ENCODE measurements at regions not wholly inside any gene's neighbourhood (a gene's known extent, or its start where the extent isn't known, plus 50 kb on each side); places are given as distances from the start of the nearest gene placed in this dataset.

- Histone ChIP-seq H4K20me1 (ENCODE audit: low read depth, low read length) (no peaks in the 10 kb centered on the region), H3K36me3 (ENCODE audit: low read length) (no peaks in the 10 kb centered on the region), H3K9me2 (replicated peaks; ENCODE audit: insufficient read depth, low read length) (no peaks in the 10 kb centered on the region), H3K9me3 (ENCODE audit: insufficient read depth, low read length) (no peaks in the 10 kb centered on the region), H3K9ac (ENCODE audit: low read length) (no peak overlapping the region), H3F3A (ENCODE audit: insufficient read depth) (no peaks in the 10 kb centered on the region), H2AFZ (ENCODE audit: low read depth, low read length, severe bottlenecking) (no peak overlapping the region), H3K27ac (ENCODE audit: low read depth, low read length) (no peak overlapping the region), H3K27me3 (ENCODE audit: low read length) (peaks cover 4% of the 10 kb centered on the region; the same call in 1 of the 2 replicates), H3K4me3 (ENCODE audit: insufficient read depth, low read length, poor library complexity, severe bottlenecking) (no peak overlapping the region), H3K4me2 (ENCODE audit: low read depth, low read length, poor library complexity, severe bottlenecking) (no peak overlapping the region), H3K79me2 (ENCODE audit: insufficient read depth, low read length) (no peaks in the 10 kb centered on the region)
- TF ChIP-seq, protein P1, sequence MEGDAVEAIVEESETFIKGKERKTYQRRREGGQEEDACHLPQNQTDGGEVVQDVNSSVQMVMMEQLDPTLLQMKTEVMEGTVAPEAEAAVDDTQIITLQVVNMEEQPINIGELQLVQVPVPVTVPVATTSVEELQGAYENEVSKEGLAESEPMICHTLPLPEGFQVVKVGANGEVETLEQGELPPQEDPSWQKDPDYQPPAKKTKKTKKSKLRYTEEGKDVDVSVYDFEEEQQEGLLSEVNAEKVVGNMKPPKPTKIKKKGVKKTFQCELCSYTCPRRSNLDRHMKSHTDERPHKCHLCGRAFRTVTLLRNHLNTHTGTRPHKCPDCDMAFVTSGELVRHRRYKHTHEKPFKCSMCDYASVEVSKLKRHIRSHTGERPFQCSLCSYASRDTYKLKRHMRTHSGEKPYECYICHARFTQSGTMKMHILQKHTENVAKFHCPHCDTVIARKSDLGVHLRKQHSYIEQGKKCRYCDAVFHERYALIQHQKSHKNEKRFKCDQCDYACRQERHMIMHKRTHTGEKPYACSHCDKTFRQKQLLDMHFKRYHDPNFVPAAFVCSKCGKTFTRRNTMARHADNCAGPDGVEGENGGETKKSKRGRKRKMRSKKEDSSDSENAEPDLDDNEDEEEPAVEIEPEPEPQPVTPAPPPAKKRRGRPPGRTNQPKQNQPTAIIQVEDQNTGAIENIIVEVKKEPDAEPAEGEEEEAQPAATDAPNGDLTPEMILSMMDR (IDR thresholded peaks at IDR 0.05; ENCODE audit: insufficient read depth, low read length, poor library complexity, severe bottlenecking): no peak
- TF ChIP-seq EZH2phosphoT487 (conservative IDR thresholded peaks at IDR 0.05; ENCODE audit: low read length): no peak
Measured at GRCh38 chr9:1271786-1272185, 221.6 kb downstream of the DMRT2 start.

DNA sequence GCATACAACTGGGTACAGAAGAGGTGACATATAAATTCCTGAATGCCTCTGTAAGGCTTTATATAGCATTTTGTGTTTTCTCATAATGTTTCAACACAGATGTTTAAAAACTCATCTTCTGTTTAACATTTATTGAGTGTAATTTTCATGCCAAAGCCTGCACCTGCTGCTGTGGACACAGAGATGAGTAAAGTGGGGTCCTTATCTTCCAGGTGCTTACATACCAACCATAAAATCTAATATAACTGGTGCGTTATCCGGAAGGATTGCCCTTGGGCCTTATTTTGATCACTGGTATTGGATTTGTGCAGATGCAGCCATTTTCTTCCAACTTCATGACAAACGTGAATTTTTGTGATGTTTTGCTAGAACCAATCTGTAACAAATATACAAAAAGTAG is 222.3 kb downstream of the DMRT2 start:
- Histone ChIP-seq H3K9ac (ENCODE audit: low read length) (no peak overlapping the region), H3K4me3 (ENCODE audit: insufficient read depth, low read length, poor library complexity, severe bottlenecking) (no peak overlapping the region), H2AFZ (ENCODE audit: low read depth, low read length, severe bottlenecking) (no peak overlapping the region), H3K9me2 (replicated peaks; ENCODE audit: insufficient read depth, low read length) (no peaks in the 10 kb centered on the region), H3K36me3 (ENCODE audit: low read length) (no peaks in the 10 kb centered on the region), H3K27me3 (ENCODE audit: low read length) (peaks cover 4% of the 10 kb centered on the region; the same call in 1 of the 2 replicates), H3K4me2 (ENCODE audit: low read depth, low read length, poor library complexity, severe bottlenecking) (no peak overlapping the region), H3K27ac (ENCODE audit: low read depth, low read length) (no peak overlapping the region), H3K9me3 (ENCODE audit: insufficient read depth, low read length) (no peaks in the 10 kb centered on the region), H3K79me2 (ENCODE audit: insufficient read depth, low read length) (no peaks in the 10 kb centered on the region), H3F3A (ENCODE audit: insufficient read depth) (no peaks in the 10 kb centered on the region), H4K20me1 (ENCODE audit: low read depth, low read length) (no peaks in the 10 kb centered on the region)
- TF ChIP-seq, protein P1 (IDR thresholded peaks at IDR 0.05; ENCODE audit: insufficient read depth, low read length, poor library complexity, severe bottlenecking): no peak
- no peak for TF ChIP-seq EZH2phosphoT487 (conservative IDR thresholded peaks at IDR 0.05; ENCODE audit: low read length)

GRCh38 chr9:1273859-1274258 is 223.7 kb downstream of the DMRT2 start:
- no peak overlapping the region for H3K9ac ChIP-seq (ENCODE audit: low read length)
- H3F3A ChIP-seq (ENCODE audit: insufficient read depth): no peaks in the 10 kb centered on the region
- no peaks in the 10 kb centered on the region for H3K79me2 ChIP-seq (ENCODE audit: insufficient read depth, low read length)
- no peaks in the 10 kb centered on the region for H3K9me3 ChIP-seq (ENCODE audit: insufficient read depth, low read length)
- H3K27me3 ChIP-seq (ENCODE audit: low read length): peaks cover 4% of the 10 kb centered on the region; the same call in 1 of the 2 replicates
- TF ChIP-seq EZH2phosphoT487 (conservative IDR thresholded peaks at IDR 0.05; ENCODE audit: low read length): no peak
- TF ChIP-seq, protein P1 (IDR thresholded peaks at IDR 0.05; ENCODE audit: insufficient read depth, low read length, poor library complexity, severe bottlenecking): no peak
- no peaks in the 10 kb centered on the region for H3K36me3 ChIP-seq (ENCODE audit: low read length)
- H3K4me2 ChIP-seq (ENCODE audit: low read depth, low read length, poor library complexity, severe bottlenecking): no peak overlapping the region
- no peak overlapping the region for H2AFZ ChIP-seq (ENCODE audit: low read depth, low read length, severe bottlenecking)
- no peak overlapping the region for H3K27ac ChIP-seq (ENCODE audit: low read depth, low read length)
- no peak overlapping the region for H3K4me3 ChIP-seq (ENCODE audit: insufficient read depth, low read length, poor library complexity, severe bottlenecking)
- H3K9me2 ChIP-seq (replicated peaks; ENCODE audit: insufficient read depth, low read length): no peaks in the 10 kb centered on the region
- no peaks in the 10 kb centered on the region for H4K20me1 ChIP-seq (ENCODE audit: low read depth, low read length)
